ENCODE measurements at regions not wholly inside any gene's neighbourhood (a gene's known extent, or its start where the extent isn't known, plus 50 kb on each side); places are given as distances from the start of the nearest gene placed in this dataset.

DNA sequence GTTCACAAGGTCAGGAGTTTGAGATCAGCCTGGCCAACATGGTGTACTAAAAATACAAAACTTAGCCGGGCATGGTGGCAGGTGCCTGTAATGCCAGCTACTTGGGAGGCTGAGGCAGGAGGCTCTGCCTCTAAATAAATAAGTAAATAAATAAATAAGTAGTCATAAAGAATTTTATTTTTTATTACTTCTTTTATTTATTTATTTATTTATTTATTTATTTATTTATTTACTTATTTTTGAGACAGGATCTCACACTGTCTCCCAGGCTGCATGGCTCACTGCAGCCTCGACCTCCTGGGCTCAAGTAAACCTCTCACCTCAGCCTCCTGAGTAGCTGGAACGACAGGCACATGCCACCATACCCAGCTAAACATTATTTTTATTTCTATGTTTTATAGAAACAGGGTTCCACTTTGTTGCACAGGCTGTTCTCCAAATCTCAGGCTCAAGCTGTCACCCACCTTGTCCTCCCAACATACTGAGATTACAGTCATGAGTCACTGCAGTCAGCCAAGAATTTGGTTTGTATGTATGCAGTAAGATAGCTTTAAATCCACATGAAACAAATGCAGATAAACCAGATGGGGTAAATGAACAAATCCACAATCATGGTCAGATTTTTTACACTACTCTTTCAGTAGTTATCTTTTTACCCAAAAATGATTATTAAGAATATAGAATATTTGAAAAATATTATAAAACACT, 523.3 kb upstream of the RGS18 start:
- ATAC-seq: no peak

DNA sequence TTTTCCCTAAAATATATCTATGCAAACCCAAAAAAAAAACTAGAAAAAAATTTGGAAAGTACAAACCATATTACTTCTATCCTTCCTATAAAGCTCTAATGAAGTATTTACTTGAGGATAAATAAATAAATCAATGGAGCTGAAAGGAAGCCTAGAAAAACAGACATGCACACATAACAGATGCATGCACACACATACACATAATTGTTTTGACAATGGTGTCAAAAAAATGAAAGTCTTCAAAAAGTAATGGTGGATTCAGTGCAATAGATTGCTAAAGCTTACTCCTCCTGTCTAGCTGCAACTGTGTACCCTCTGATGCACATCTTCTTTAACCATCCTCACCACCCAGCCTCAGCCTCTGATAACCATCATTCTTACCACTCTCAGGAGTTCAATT, 521.9 kb upstream of the RGS18 start:
- no peaks in the 10 kb centered on the region for H3K4me1 Mint-ChIP-seq

More for the DNA sequence above, 523.3 kb upstream of the RGS18 start:
- H3K36me3 Mint-ChIP-seq: peaks cover 7% of the 10 kb centered on the region
- no CpG with 5 or more reads among the region's 3 CpGs for WGBS (ENCODE audit: insufficient coverage)
- H3K27ac Mint-ChIP-seq: no peak overlapping the region
- H3K27me3 ChIP-seq (ENCODE audit: control insufficient read depth, insufficient read depth, low read length): no peaks in the 10 kb centered on the region
- H3K4me3 ChIP-seq (ENCODE audit: low read length): no peak overlapping the region
- peaks cover under 1% of the 10 kb centered on the region for H3K9me3 ChIP-seq (ENCODE audit: control insufficient read depth, insufficient read depth, low read length)
- no peak overlapping the region for H3K27ac ChIP-seq (ENCODE audit: low read length)
- TF ChIP-seq, protein P1, sequence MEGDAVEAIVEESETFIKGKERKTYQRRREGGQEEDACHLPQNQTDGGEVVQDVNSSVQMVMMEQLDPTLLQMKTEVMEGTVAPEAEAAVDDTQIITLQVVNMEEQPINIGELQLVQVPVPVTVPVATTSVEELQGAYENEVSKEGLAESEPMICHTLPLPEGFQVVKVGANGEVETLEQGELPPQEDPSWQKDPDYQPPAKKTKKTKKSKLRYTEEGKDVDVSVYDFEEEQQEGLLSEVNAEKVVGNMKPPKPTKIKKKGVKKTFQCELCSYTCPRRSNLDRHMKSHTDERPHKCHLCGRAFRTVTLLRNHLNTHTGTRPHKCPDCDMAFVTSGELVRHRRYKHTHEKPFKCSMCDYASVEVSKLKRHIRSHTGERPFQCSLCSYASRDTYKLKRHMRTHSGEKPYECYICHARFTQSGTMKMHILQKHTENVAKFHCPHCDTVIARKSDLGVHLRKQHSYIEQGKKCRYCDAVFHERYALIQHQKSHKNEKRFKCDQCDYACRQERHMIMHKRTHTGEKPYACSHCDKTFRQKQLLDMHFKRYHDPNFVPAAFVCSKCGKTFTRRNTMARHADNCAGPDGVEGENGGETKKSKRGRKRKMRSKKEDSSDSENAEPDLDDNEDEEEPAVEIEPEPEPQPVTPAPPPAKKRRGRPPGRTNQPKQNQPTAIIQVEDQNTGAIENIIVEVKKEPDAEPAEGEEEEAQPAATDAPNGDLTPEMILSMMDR (IDR thresholded peaks at IDR 0.05): no peak
- no peaks in the 10 kb centered on the region for H3K27me3 Mint-ChIP-seq (ENCODE audit: low read depth in 2 of 2)
- H3K4me1 ChIP-seq (ENCODE audit: control insufficient read depth, insufficient read depth, low read length): no peaks in the 10 kb centered on the region
- no peak overlapping the region for H3K4me3 Mint-ChIP-seq
- peaks cover 20 to 30% of the 10 kb centered on the region in 2 donors for H3K9me3 Mint-ChIP-seq
- intact Hi-C loops (cut with micrococcal nuclease): no loop called here
- no peak for DNase-seq
- no peaks in the 10 kb centered on the region for H3K36me3 ChIP-seq (ENCODE audit: control insufficient read depth, insufficient read depth, low read length)
- no peaks in the 10 kb centered on the region for H3K4me1 Mint-ChIP-seq

DNA sequence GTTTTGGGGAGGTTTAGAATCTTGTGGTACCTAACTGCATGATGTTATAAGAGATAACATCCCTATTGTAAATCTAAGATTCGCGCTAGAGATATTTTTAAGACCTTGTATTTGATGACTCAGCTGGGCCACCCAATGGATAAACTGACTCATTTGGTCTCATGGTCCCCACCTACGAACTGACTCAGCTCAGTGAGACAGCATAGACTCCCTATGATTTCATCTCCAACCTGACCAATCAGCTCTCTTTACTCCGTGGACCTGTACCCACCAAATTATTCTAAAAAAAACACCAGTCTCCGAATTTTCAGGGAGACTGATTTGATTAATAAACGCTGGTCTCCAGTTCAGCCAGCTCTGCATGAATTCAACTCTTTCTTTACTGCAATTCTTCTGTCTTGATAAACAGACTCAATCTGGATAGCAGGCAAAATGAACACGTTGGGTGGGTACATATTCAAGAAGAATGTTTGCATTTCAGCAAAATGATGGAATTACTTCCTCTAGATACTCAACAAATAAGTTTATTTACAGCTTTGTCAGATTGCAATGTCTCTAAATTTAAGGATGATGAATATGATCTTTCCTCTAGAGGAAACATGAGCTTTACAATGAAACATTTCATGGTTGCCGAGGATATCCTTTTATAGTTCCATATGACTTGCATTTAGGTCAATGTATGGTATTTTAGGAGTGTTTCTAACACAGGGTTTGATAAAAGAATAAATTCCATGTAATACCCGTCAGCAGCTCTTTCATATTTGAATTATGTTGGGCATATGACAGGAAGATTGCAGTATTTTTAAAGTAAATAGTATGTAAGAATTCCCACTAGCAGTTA, 516.6 kb upstream of the RGS18 start:
- no peaks in the 10 kb centered on the region for H3K27me3 ChIP-seq (ENCODE audit: control insufficient read depth, insufficient read depth, low read length)
- no peaks in the 10 kb centered on the region for H3K36me3 Mint-ChIP-seq
- H3K4me3 Mint-ChIP-seq: no peak overlapping the region
- H3K27ac ChIP-seq (ENCODE audit: low read length): no peak overlapping the region
- H3K4me3 ChIP-seq (ENCODE audit: low read length): no peak overlapping the region
- no peak for ATAC-seq
- TF ChIP-seq, protein P1 (IDR thresholded peaks at IDR 0.05): no peak
- 87% methylated on average over 8 of the region's 9 CpGs for WGBS (ENCODE audit: insufficient coverage)
- no peaks in the 10 kb centered on the region for H3K4me1 ChIP-seq (ENCODE audit: control insufficient read depth, insufficient read depth, low read length)
- no peaks in the 10 kb centered on the region for H3K9me3 ChIP-seq (ENCODE audit: control insufficient read depth, insufficient read depth, low read length)
- no peak overlapping the region for H3K27ac Mint-ChIP-seq
- H3K36me3 ChIP-seq (ENCODE audit: control insufficient read depth, insufficient read depth, low read length): no peaks in the 10 kb centered on the region
- no peaks in the 10 kb centered on the region for H3K27me3 Mint-ChIP-seq (ENCODE audit: low read depth in 2 of 2)
- no peak for DNase-seq
- H3K4me1 Mint-ChIP-seq: no peaks in the 10 kb centered on the region
- peaks cover 5 to 12% of the 10 kb centered on the region in 2 donors for H3K9me3 Mint-ChIP-seq
- intact Hi-C loops (cut with micrococcal nuclease): no loop called here

More for the DNA sequence above, 521.9 kb upstream of the RGS18 start:
- no peaks in the 10 kb centered on the region for H3K27me3 ChIP-seq (ENCODE audit: control insufficient read depth, insufficient read depth, low read length)
- TF ChIP-seq, protein P1 (IDR thresholded peaks at IDR 0.05): no peak
- Mint-ChIP-seq H3K27ac (no peak overlapping the region), H3K4me3 (no peak overlapping the region), H3K27me3 (ENCODE audit: low read depth in 2 of 2) (no peaks in the 10 kb centered on the region), H3K9me3 (peaks cover 14 to 23% of the 10 kb centered on the region in 2 donors), H3K36me3 (peaks cover 7% of the 10 kb centered on the region)
- intact Hi-C loops (cut with micrococcal nuclease): no loop called here
- no peaks in the 10 kb centered on the region for H3K36me3 ChIP-seq (ENCODE audit: control insufficient read depth, insufficient read depth, low read length)
- no peak for DNase-seq
- H3K4me1 ChIP-seq (ENCODE audit: control insufficient read depth, insufficient read depth, low read length): no peaks in the 10 kb centered on the region
- H3K27ac ChIP-seq (ENCODE audit: low read length): no peak overlapping the region
- no peak overlapping the region for H3K4me3 ChIP-seq (ENCODE audit: low read length)
- H3K9me3 ChIP-seq (ENCODE audit: control insufficient read depth, insufficient read depth, low read length): no peaks in the 10 kb centered on the region
- ATAC-seq: no peak

Data from natural killer cell (primary cell).